Urothelium cell line (cell line): ENCODE measurements at regions not wholly inside any gene's neighbourhood (a gene's known extent, or its start where the extent isn't known, plus 50 kb on each side); places are given as distances from the start of the nearest gene placed in this dataset.
A peak's percentile ranks its signal among the peaks of the same experiment; 100 is the strongest.

Experiments
- DNase-seq: peaks from one replicate; pipeline ENCODE4 v3.0.0; 2011; ENCODE audit warnings: low spot score, mixed read lengths
- FAIRE-seq: peaks from 2 replicates; lab custom pipeline; 2011; peaks lifted over from hg19 to GRCh38; lab: Jason Lieb, UNC

DNA sequence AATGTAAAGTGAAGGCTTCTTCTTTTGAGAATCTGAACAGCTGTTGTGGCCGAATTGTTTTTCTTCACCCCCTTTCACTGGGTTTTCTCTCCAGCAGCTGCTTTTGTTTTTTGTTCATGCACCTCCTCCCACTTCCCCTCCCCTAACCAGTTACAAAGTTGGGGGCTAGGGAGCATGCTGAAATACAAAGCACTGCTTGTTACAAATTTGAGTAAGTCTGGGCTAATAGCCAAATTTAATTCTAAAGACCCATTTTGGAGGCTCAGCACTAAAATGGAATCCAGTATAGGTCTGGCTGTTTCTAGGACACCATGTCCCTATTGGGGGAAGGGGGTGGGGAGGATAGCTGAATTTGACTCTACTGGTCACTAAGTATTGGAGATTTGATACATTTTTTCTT lies 89.2 kb upstream of the GPM6B start:
- FAIRE-seq (no peak), DNase-seq (peak; percentile 0)

DNA sequence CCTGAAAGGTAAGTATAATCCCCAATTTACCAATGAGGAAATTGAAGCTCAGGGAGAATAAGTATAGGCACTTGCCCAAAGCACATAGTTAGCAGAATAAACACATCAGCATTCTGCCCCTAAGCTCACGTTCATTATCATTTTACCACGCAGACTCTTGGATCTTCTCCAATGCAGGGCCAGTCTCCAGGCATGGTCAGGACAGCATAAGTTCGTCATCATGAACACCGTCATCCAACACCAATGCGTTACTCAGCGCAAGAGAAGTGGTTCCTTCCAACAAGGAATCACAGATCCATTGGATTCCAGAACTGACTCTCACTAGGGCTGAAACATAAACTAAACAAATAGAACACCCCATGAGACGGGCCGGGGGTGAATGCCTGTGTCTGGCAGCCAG lies 86.5 kb upstream of the GPM6B start:
- no peak for FAIRE-seq
- DNase-seq = no peak

DNA sequence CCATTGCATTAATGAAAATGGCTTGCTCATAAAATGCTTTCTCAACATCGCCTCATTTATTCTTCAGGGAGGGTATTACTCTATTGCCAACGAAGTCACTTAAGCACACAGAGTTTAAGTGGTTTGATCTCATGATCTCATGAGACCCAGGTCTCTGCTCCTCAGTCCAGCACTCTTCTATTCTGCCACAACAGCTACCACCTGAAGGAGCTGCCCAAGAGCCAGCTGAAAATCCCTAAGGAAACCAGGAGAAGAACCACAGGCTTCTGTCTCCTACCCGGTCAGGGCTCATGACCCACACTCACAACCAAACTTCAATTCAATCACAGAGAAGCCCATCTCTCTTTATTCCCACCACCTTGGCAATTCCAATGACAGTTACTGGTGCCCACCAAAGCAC lies 85.5 kb upstream of the GPM6B start:
- FAIRE-seq (no peak), DNase-seq (no peak)

DNA sequence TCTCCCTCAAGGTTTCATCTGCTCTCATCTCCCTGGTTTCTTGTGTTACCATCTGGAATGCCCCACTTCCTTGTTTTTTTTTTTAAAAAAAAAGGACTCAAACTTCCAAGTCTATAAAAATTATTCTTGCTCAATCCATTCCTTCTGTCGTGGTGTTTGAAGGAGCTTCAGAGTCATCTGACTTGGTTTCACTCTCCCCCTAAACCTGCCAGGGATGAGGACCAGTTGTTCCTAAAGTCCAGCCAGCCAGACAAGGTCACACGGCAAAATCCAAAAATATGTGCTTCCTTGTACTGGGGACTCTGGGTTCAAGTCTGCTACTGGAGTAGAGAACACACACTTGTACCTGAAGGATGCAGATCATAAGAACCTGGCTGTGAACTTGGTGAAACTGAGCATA lies 84.5 kb upstream of the GPM6B start:
- DNase-seq (no peak), FAIRE-seq (no peak)

DNA sequence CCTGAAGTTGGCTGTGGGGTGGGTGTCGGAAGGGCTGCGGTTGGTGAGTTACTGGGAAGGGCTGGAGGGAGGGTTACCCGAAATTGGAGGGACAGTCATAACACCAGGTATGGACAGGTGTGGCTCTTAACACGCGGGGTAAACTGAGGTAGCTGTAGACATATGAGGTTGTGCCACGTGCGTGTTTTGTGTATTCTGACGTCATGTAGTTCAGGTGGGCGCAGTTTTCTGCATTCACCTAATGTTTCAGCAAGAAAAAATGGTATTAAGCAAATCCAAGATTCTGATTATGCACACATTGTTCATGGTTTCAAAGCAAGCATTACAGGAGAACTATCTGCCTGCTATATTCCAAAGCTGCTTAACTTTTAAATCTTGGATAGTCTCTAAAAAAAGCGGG lies 83.5 kb upstream of the GPM6B start:
- FAIRE-seq = no peak
- DNase-seq = no peak

DNA sequence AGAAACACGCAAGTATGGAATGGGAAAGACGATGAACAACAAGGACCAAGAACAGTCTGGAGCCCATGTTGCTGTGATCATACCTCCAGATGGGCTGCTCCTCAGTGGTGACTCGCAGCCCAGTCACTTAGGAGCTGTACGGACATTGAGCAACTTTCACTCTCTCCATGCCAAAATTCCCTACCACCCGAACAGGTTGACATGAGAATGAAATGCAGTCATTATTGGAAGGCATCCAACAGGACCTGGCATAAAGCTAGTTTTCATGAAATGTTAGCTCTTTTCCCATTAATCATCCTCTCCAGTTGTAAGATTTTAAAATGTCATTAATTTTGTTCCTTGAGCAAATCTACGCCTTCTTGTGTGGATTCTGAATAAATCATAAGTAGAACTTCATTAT lies 82.7 kb upstream of the GPM6B start:
- FAIRE-seq = no peak
- DNase-seq = peak; percentile 51

DNA sequence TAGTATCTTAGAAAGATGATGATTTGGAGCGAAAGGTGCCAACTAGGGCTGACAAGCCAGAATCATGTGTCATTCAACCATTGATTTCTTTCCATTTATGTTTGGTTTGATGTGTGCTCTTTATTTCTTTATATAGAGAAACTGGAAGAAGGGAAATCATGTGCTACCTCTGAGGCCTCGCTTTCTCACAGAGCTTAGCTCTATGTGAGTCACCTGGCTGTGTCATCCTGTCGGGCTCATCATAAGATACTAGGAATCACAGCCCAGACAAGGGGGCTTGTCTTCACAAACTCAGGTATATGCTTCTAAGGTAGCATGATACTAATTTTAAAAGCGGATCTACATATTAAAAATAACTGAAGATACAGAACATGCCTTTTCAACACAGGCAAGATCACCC lies 81.7 kb upstream of the GPM6B start:
- FAIRE-seq (no peak), DNase-seq (no peak)

DNA sequence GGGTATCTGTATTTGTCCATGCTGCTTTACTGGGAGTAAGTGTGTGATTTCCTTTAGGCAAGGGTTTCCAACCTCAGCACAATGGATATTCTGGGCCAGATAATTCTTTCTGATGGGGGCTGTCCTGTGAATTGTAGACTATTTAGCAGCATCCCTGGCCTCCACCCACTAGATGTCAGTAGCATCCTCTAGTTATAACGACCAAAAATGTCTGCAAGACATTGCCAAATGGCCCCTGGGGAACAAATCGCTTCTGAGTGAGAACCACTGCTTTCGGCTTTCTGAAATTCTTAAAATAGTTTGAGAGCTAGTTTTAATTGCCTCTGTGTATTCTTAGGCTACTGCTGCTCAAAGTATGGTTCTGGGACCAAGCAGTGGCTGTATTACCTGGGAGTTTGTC lies 81.2 kb upstream of the GPM6B start:
- FAIRE-seq = no peak
- no peak for DNase-seq

DNA sequence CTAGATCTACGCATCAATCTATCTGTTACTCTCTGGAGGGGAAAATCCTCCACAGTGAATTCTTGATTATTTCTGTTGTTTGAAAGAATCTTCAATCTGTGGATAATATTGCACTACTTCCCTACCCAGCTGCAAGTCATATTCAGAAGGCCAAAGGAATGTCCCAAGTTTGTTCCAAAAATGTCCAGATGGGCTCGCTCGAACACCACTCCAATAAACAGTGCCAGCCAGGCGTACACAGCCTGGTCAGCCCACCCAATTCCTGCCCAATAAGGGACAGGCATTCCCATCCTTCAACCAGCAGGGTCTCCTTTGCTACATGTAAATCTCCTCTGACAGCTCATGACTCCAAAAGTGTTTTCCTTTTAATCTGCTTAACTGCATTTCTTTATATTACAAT lies 80.7 kb upstream of the GPM6B start:
- no peak for DNase-seq
- FAIRE-seq = no peak

DNA sequence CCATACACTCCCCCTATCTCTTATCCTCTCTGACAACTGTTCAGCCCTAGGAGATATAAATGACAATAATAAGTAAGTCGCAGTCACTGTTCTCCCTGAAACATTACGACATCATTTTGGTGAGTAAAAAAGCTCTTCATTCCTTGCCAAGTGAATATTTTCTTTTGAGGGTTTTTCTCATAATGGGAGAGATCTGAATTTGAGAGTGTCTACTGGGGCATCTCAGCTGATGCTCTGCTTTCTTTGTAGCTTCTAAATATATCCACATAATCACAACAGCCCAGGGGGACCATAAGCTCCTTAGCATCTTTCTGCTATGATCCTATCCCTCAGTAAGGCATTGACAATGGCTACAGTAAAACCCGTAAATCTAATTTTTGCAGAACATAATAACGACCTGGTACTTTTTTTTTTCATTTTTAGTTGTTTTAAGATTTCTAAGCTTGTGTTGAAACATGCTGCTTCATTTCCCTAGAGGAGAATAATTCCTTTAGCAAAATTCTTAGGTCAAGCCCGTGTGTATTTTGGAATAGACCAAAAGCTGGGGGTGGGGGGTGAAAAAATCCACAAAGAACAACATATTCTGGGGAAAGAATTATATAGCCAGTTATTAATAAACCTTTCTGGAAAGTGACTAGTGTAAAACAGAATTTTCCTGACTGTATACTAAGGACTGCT lies 78.1 kb upstream of the GPM6B start:
- FAIRE-seq (no peak), DNase-seq (no peak)

DNA sequence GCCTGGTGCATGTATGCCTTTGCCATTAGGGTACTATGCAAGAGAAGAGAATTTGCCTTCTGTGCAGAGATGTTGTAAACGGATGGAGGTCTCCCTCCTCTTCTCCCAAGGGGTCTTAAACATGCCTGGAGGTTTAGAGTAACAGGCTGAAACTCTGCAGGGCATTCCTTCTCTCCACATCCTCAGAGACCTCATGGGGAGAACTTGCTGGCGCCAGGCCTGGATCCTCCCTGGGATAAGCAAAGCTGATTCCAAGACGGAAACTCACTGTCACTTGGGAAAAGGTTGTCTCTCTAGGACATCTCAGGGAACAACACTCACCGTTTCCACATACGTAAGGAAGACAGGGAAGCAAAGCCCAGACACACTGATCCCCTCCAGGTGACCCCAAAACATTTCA lies 76.9 kb upstream of the GPM6B start:
- DNase-seq = no peak
- FAIRE-seq = no peak

DNA sequence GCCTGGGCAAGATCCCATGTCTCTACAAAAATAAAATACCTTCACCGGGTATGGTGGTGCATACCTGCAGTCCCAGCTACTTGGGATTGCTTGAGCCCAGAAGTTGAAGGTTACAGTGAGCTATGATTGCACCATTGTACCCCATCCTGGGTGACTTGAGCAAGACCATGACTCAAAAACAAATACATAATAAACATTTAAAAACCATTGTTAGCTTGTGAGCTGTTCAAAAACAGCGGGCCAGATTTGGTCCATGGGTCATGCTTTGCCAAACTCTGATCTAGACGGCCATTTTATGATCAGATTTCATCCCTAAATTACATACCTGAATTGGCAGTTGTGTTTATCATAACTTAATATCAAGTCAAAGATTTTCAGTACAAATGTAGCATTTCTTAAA lies 76.0 kb upstream of the GPM6B start:
- DNase-seq (no peak), FAIRE-seq (no peak)

DNA sequence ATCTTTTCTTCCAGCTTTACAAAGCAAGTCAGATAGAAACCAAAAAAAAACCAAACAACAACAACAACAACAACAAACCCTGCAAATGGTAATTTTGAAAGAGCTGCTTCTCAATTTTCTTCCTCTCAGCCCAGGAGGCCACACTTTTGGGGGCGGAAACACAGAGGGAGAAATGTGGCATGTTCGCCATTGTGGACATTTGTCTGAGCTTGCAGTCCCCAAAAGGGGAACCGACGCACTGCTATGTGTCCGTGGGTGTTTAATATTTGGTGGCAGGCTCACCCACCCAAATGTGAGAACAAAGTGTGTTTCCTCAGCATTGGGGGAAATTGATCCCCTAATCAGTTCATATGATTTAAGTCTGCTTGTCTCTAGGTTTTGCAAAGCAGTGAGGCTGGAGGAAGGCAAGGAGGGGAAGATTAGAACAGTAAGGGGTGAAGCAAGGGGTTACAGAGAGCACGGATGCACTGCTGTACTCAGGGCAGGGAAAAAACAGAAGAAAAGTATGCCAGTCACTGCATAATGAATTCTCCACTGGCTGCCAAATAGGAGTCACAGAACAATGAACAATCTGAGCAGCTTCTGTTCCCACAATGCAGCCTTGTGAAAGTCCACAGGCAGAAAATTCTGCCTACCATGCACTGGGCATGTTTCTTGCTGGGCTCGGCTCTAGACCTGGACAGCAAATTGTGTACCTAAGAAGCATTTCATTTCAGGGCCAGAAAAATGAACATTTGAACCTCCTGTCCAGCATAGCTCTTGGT lies 74.7 kb upstream of the GPM6B start:
- DNase-seq (no peak), FAIRE-seq (no peak)

DNA sequence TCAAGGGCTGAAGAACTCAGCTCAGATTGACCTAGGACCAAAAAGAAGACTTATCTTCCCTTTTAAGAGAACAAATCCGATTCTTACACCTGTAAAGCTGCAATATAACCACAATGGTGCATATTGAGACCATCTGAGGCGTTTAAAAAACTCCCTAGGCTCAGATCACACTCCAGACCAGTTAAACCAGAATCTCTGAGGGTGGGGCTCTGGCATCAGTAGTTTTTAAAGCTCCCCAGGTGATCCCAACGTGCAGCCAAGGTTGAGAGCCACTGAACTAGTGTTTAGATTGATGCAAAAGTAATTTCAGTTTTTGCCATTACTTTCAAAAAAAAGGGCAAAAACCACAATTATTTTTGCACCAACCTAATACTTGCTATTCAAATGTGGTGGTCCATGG lies 73.9 kb upstream of the GPM6B start:
- DNase-seq (no peak), FAIRE-seq (no peak)

DNA sequence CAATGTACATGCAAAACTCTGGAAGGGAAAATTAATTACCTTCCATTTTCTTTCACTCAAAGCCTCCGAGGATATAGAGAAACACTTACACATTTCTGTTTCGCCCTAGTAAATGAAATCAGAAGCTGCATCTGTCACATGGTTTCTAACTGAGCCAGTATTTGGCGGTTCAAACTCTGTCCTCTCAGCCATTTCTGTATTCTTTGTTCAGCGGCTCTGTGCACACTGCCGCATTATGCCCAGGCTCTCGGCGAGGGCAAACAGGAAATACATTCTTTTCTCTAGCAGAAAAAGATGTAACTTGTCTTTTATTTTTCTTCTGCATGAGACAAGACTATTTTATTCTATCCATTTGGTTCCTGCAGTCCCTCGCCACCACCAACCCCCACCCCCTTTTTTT lies 71.4 kb upstream of the GPM6B start:
- DNase-seq = no peak
- FAIRE-seq = no peak

DNA sequence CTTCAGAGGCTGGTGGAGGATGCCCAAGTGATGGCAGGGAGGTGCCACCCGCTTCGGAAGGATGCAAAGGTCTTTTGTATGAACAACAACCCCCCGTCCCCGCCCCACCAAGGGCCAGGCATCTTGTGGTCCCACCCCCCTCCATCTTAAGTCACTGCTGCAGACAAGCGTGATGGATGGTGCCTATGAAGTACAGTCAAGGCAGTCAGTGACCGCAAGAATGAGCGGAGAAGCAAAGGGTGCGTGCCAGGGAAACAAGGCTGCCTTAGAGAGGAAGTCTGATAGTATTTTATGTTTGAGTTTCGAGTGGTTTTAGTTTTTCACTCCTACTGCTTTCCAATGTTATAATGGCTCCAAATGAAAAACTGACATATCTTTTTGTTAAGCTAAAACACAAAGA lies 68.7 kb upstream of the GPM6B start:
- DNase-seq = no peak
- no peak for FAIRE-seq

DNA sequence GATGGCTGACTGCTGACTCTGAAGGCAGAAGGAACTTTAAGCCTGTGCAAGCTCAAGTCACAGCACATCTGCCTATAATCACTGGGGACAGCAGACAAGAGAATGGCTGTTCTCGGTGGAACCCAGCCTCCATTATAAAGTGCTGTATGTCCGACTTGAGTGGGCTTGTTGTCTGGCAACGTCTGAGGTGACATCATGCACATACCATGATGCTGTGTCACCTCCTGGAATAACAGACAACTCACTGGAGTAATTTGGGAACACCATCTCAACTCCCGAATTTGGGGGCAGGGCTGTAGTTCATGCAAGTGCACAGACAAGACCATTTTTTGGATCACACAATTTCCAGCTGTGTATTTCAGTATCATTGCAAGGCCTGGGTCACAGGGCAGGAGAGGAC lies 59.8 kb upstream of the GPM6B start:
- DNase-seq (peak; percentile 20), FAIRE-seq (no peak)

DNA sequence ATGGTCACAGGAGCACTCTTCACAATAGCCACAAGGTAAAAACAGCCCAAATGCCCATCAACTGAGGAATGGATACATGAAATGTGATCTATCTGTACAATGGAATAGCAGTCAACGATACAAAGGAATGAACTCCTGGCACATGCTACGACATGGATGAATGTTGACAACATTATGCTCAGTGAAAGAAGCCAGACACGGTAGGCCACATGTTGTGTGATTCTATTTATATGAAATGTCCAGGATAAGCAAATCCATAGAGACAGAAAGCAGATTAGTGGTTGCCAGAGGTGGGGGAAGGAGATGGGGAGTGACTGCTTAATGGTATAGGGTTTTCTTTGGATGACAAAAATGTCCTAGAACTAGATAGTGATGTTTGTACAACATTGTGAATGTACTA lies 58.7 kb upstream of the GPM6B start:
- FAIRE-seq = no peak
- DNase-seq = no peak

DNA sequence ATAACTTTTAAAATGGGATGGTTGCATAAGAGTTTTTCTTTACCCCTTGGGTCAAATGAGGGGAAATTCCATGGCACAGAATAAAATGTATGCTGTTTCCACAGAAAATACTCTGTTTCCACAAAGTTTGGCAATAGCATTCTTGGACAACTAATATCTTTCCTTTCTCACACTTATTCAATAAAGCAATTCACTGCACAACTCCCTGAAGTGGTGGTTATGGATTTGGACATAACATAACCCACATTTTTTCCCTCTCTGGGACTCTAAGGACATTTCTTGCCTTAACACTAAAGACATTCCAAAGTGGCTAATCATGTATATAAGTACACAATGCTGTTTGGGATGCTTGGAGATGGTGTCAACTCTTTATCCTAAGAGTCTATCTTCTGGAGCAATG lies 51.7 kb upstream of the GPM6B start:
- DNase-seq (no peak), FAIRE-seq (no peak)
